ENCODE measurements at regions not wholly inside any gene's neighbourhood (a gene's known extent, or its start where the extent isn't known, plus 50 kb on each side); places are given as distances from the start of the nearest gene placed in this dataset.

- TF ChIP-seq CHD7 (IDR thresholded peaks at IDR 0.05; ENCODE audit: insufficient replicate concordance, low read length) (no peak), ASH2L (IDR thresholded peaks at IDR 0.05; ENCODE audit: low read length) (no peak)
Observed at GRCh38 chr18:38557006-38557405, 991.4 kb upstream of the CELF4 start (continued).

Measured in H1 (cell line).